Stimulated activated CD8-positive, alpha-beta memory T cell treated with anti-CD3 and anti-CD28 coated beads, Interleukin-4, amount 100 ng/mL, for 48 hours (primary cell): ENCODE measurements at regions not wholly inside any gene's neighbourhood (a gene's known extent, or its start where the extent isn't known, plus 50 kb on each side); places are given as distances from the start of the nearest gene placed in this dataset.

Experiments
- DNase-seq: peaks from one replicate; pipeline ENCODE4 v3.0.0-alpha.2; 2020

DNA sequence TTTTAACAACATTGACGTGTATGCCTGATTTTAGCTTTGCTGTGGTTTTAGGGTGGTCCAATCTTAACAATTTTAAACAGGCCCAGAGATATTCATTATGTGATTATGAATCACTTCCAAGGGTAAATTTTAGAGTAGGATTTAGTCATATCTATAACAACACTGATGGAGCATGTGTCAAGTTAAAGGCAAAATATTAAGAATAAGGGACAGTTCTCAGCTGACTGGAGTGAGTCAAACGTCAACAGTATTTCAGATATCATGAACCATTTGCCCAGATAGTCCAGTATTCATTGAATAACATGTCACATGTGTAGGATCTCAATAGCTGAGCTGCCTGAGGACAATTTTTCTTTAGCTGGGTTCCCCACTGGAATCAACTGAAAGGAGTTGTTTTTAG lies 61.3 kb upstream of the VCX2 start:
- DNase-seq: no peak

DNA sequence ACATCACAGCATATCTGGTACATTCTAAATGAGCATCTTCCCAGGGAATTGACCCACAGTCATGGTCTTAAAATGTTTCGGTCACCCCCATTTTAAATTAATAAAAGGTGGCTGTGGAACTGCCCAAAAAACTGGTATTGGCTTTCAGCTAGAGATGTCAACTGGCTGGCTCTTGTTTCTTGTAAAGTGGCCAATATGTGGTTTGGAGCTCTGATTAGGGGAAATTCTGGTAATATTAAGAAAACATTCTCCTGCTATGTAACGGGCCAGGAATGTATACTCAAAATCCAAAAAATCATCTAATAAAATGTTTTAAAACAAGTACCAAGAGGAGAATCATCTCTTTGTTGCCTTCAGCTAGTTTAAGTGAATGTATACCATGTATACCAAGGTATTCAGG lies 62.0 kb upstream of the VCX2 start:
- no peak for DNase-seq

DNA sequence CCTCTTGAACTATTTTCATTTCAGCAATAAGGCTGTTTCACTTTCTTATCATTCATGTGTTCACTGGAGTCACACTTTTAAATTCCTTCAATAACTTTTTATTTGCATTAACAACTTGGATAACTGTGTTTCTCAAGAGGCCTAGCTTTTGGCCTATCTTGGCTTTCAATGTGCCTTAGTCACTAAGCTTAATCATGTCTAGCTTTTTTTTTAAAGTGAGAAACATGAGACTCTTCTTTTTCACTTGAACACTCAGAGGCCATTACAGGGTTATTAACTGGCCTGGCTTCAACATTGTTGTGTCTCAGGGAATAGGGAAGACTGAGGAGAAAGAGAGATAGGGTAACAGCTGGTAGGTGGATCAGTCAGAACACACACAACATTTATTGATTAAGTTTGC lies 64.0 kb upstream of the VCX2 start:
- no peak for DNase-seq

DNA sequence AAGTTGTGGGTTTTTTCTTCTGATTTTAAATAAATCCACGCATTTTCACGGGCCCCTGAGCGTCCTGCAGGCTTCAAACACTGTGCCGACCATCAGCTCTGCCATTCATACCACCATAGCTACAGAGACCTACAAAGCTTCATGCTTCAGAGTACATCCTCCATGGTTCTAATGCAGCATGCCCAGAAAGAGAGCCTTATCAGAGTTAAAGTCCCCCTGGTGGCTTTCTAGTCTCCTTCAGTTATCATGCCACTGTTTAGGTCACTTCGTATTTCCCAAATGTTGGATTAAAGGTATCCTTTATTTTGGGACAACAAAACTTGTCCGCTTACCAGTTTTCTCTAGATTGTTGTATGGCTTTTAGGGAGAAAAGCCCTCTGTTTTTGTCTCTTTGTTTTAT lies 66.7 kb upstream of the VCX2 start:
- DNase-seq: no peak

DNA sequence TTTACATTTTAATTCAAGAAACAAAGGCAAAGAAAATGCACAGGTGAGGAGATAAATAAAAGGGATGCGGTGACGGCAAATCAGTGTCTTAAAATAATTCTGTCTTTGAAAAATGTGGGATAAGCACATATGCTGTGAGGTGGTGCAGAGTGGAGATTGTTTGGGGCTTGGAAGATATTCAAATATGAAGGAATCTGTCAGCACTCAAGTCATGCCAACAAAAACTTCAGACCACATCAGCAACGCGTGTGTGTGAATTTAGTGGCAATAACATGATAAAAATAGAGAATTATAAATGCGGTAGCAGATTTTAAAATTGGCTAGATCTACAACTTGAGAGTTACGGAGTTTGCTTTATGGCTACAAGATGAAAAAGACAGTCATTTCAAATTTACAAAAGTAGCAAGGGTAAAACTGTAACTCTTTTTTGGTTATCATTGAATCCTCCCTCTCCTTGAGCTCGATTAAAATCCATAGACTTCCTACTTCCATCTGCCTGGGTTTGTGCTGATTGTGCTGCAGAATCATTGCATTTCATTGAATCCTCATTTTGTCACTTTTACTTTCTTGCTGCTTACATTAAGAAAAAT lies 71.5 kb upstream of the VCX2 start:
- no peak for DNase-seq

DNA sequence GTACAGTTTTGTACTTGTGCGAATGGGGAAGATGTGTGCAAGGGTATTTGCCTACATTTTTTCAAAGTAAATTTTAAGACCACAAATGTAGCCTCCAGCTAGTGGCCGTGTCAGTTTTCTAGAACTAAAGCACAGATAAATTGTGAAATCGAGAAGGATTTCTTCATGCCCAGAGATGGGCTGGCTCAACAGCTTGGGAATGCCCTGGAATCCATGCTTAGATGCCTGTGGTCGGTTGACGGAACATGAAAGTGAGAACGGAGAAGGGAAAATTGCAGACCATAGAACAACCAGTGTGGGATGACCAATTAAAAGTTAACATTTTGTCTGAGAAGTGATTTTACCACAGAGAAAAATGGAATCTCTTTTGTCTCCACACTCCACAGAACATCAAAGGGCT lies 73.2 kb upstream of the VCX2 start:
- DNase-seq: no peak

DNA sequence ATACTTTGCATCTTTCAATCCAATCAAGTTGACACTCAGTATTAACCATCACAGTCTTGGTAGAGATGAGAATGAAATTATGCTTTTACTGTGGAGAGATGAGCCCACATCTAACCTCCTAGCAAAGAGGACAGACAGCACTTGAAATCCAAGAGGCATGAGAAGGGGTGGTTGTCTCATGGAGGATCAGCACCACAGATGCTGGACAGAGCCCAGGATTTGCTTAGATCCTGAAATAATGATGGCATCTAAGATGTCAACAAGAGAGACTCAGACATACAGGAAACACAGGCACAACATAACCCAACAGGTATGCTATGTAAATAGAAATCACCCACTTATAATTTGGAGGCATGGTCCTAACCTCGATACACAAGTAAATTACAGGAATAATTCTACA lies 74.3 kb upstream of the VCX2 start:
- DNase-seq: no peak

DNA sequence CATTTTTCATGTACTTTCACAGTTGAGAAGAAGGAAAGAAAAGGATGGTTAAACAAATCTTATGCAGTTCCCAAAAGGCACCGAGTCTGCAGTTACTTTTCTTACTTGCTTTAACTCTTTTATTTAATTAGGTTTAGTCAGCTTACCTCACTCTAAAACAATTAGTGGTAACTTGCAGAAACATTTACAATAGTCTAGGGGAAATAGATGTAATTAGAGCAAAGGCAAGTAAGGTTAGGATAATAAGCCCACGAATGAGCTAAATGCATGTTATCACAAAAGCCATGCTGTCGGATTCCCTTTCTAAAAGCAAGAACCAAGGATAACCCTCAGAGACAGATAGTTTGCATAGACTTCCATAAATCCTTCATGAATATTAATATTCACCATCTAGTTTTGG lies 82.0 kb upstream of the VCX2 start:
- DNase-seq: no peak

DNA sequence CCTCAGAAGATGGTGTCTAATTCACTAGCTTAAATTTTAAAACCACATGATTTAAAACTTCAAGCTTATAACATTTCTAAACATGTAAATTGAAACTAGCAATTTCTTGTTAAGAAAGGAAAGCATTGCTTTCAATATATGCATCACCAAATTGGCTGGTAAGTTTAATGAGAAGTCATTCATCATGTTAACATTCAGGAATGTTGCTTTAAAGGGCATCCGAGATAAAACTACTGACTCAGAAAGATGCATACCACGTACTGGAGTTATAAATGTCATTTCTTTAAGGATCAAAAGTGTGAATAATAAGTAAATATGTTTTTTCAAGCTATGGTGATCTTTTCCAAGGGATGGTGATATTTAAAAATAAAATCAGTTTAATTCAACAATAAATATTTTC lies 83.3 kb upstream of the VCX2 start:
- DNase-seq: no peak

DNA sequence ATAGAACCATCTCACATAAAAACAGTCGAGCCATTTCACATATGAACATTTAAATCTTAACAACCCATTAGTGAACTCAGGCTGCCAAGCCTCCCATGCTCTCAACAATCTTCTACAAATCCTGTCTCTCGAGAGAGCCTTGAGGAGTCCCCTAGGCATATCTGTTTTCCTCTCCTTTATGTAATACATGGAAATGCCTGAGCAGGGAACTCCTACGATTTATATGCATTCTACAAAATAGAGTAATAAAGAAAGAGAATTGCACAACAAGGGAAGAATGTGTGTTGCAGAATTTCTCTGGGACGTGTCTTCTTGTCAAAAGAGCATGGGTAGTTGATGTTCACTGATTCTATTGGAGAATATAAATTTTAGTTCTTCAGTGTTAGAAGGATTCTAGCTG lies 101.8 kb upstream of the VCX2 start:
- no peak for DNase-seq

DNA sequence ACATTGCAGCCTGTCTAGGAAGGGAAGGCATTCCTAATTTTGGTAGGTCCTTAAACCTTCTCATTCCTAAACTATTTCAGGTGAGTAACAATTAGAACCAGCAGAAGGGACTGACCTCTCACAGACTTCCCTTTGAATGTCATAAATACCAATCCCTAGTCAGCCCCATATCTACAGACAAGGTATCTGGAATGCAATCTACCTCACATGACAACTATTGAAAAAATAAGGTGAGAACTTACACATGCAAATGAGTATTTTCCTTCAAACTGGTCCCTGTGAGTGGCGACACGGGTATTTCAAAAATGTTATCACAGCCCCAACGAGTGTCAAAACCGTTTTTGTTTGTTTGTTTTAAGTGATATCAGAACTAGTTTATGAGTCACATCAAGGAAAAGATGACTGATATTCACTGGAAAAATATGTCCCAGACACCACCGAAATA lies 102.4 kb upstream of the VCX2 start:
- DNase-seq: no peak

DNA sequence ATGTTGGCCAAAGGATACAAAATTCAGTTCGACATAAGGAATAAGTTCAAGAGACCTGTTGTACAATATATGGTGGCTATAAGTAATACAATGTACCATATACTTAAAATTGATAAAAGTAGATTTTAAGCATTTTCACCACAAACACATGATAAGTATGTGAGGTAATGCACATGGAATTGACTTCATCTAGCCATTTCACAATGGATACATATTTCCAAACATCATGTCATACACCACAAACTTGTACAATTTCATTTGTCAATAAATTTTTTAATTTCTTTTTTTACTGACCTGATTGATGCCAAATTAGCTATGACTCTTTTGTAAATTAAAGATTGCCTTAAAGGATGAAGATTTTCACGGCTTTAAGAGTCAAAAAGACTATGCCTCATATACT lies 103.1 kb upstream of the VCX2 start:
- no peak for DNase-seq

DNA sequence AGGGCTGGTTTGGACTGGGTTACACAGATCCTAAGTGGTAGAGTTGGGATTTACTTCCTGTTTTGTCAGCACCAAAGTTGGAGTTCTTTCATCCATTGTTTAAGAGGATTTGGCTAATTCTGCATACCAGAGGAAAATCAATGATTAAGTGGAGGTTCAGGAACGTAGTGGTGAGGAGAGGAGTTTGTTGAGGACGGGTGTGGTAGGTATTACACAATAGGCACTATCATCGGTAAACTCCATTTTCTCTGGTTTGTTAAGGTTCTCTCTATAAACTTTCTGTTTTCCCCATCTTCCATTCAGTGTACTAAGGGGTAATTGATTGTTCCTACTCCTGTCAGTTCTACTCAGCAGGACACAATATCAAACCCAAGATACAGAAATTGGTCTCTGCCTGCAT lies 107.5 kb upstream of the VCX2 start:
- no peak for DNase-seq

DNA sequence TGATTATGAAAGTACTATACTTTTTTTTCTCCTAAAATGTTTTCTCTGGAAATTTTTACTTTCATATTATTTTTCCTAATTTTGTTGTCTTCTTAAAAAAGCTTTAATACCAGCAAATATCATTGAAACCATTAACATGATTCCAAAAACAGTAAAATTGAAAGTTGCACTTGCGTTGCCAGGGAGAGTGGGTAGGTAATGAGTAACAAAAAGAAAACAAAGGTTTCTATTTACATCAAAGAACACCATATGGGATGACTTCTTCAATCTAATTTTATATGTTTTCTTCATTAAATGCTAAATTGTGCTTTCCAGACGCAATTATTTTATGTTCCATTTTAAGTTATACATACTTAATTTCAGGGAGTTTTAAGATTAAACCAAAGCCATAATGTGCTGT lies 108.3 kb upstream of the VCX2 start:
- no peak for DNase-seq

DNA sequence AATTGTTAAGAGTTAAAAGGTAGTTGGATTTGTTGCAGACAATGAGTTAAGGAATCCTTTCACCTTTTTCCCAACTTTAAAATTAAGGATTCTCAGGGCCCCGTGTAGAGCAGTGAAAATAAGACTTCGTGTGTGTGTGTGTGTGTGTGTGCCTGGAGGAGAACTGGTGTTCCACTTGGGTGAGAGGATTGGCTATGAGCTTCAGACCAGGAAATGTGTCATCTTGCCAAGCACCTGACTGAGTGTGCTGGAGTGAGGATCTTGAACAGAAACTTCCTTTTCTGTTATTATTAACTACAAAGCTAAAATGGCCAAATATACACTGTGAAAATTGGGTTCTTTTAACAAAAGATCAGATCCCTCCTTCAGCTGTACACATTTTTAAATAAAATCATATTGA lies 113.1 kb upstream of the VCX2 start:
- DNase-seq: no peak

DNA sequence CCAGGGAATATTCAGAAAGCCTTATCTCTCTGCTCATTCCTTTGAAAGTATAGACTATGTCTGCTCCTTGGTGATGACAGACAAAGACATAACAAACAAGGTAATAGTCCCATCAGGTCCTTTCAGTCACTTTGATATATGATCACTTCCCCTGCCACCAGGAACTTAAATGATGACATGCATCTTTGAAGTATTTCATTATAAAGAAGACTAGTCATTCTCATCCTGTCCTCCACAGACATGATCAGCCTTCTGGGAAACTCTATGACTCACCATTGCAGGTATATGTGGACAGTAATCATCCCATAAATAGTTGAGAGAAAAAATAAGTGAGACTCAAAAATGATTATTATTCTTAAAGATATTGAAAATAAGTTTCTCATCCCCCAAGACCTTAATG lies 117.5 kb upstream of the VCX2 start:
- DNase-seq: no peak

DNA sequence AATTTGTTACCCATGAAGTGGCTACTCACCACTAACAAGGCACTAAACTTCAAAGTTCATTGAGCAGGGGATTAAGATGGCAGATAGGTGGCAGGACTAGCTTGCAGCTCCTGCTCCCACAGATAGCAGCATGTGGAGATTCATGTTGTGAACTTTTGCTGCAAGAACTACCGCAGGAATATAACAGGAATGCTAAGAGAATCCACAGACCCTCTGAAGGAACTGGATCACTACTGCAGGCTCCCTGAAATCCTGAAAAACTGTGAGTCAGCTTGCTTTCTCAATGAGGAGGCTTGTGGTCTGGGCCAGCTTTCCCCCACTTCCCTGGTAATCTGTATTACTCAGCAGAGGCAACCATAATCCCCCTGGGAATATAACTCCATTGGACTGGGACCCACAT lies 118.5 kb upstream of the VCX2 start:
- DNase-seq: no peak

DNA sequence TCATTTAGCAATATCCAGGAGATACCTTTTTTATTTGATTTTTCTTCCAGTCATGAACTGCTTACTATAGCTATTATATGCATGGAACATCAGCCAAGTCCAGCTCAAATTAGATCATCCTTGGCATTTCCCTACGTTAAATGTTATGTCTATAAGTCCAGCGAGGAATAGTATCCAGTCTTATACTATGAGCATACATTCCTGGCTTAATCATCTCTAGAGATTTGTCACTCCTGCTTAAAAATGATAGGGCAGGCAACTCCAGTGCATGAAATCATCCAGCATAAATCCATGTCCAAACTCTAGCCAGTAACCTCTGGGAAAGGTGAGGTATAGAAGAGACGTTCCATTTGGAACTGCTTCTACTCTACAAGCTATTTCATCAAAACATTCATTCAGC lies 126.7 kb upstream of the VCX2 start:
- DNase-seq: no peak

DNA sequence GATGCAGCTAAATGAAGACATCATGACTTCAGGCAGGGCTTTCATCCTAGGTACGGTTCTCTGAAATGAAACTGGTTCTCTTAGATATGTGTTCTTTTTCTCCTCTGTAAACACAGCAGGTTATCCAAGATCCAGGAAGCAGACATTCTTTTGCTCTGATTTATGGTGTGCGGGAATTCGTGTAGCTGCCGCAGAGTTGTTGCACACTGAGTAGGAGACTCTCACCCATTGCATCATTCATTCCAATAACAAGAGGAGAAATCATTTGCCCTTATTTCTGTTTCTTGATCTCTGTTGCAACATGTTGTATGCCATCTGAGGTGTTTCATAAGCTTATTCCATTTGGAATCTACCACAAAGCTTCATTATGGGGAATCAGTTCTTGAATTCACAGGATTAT lies 133.6 kb upstream of the VCX2 start:
- DNase-seq: no peak

DNA sequence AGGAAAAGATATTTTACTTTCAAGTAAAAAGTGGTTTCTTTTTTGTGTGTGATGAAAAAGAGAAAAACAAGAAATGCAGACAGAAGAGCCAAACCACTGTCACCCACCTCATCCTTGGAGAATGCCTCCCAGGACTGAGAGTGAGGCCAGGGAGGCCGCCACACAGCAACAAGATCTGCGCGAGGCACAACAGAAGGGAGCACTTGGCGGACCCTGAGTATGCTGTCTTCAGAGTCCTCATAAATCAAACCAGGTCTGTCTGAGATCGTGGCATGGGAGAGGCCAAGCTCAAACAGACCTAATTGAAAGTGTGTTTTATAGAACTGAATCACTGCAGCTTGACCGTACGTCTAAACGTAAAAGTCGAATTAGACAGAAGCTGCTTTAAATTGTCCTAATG lies 134.3 kb upstream of the VCX2 start:
- DNase-seq: no peak

DNA sequence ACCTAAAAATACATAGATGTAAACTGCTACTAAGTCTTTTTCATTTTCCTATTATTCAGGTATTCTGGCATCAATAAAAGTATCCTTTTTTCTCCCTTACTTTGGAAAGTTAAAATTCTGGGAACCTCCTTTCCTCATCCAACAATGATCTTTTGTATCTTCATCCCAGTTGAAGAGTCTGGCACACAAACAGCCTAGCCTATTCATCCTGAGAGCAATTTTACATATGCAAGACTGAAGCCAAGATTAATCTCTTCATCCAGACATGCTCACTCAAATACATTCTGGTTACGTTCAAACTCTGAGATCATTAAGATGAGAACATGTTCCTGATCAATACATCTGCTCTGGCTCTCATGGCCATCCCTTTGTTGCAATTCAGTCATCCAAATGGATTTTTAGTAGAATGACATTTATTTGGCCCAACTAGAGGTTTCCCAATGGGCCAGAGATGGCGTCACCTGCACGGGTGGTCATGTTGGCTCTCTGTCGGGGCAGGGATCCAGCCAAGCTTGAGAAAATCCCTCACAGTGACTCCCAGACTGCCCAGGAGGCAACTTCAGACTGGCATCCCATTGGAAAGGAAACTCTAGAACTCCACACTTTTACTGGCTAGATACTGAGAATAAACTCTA lies 135.3 kb upstream of the VCX2 start:
- no peak for DNase-seq

DNA sequence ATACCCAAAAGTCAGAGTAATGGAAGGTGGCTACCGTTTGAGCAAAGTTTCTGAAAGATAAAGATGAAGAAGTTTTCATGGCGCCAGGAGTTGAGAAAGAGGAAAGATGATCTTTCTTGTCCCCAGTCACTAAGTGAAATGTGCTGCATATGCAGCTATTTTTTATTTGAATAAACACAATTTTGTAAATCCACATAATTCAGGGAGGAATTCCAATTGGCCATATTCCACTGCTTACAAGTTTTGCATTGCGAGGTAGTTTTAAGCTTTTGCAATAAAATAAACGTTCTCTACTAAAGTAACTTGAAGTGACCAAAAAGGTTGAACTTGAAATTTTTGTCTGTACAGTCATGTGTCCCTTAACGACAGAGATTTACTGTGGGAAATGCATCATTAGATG lies 139.3 kb upstream of the VCX2 start:
- DNase-seq: no peak

DNA sequence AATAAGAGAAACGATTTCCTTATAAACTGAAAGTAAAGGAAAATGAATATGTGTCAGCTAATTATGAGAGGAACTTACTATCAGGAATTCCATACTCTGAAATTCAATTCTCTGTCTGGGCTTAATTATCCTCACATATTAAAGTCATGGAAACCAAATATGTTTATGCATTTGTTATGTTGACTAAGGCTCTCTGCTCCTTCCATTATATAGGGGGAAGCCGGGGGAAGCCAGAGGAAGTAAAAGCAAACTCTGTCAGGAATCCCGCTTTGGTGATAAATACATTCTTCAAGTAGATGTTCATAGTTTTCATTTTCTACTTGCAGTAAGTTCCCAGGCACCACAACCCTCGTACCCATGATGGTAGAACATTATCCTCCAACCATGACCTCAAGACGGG lies 142.8 kb upstream of the VCX2 start:
- no peak for DNase-seq

DNA sequence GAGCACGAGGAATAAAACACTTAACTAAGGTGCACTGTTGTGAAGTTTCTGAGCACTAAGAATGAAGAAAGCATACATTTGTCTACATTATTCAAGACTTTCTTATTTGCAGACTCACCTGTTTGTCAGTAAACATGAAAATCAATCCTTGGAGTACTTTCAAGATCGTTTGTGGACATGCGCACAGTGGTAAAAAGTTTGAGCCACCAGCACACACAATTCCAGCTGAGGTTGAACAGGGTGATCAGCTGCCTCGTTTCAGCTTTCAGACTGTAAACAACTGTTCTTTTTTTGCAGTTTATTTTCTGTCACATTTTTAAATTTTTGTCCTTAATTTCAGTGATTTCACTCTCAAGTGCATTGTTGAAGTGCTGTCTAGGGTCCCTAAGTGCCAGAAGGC lies 143.8 kb upstream of the VCX2 start:
- no peak for DNase-seq

DNA sequence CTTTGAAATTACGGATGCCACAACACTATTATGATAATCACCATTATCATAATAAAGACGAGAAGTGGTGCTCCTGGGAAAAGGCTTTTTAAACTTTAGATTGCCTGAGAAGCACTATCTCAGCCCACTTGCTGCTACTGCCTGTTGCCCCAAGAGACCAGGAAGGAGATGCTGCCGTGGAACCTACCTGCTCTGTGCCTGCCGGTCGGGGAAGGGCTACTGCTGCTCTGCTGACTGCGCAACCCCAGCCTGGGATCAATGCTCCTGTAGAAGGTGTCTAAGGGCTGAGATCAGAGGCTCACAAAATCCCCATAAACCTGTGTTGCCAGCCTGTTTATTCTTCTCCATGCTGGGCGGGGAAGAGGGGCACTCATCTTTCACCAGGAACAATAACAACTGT lies 145.3 kb upstream of the VCX3B start:
- no peak for DNase-seq

DNA sequence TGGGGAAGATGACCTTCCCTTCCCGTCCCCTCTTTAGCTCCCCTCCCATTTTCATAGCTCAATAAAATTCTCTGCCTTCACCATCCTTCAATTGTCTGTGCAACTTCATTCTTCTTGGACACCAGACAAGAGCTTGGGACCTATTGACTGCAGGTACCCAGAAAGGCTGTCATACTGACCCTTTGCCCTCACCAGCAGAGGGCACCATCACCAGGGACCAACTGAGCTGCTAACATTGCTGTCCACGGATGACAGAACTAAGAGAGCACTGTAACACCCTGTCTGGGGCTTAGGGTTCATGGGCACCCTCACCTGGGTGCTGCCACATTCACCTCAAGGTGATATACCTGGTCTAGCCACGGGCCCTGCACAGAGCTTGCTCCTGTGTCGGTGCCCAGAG lies 141.3 kb upstream of the VCX3B start:
- no peak for DNase-seq
